Motor neuron (in vitro differentiated cells): ENCODE measurements at regions not wholly inside any gene's neighbourhood (a gene's known extent, or its start where the extent isn't known, plus 50 kb on each side); places are given as distances from the start of the nearest gene placed in this dataset.

ENCODE experiments used
- ATAC-seq, 8 experiments: fragments of 200-7000 bp; cut with Tn5 transposase; replicated peaks in 6 of 8; 2 replicates each; pipeline ENCODE4 v1.8.0; 2021; ENCODE audit warnings: mild to moderate bottlenecking in 8 of 8, moderate library complexity in 8 of 8
- H3K27ac ChIP-seq, 2 donors: fragments of 250-450 bp; sonication (Bioruptor Pico); 2 replicates each; pipeline ENCODE4 v1.9.0; 2021; ENCODE audit warnings: antibody characterized with exemption in 2 of 2, mild to moderate bottlenecking in 2 of 2, moderate library complexity in 1 of 2
- H3K4me1 ChIP-seq, 2 donors: fragments of 250-450 bp; sonication (Bioruptor Pico); replicated peaks in 1 of 2; 2 replicates each; pipeline ENCODE4 v1.6.1; 2021; ENCODE audit warnings: antibody characterized with exemption in 2 of 2, mild to moderate bottlenecking in 2 of 2, moderate library complexity in 1 of 2
- H3K4me3 ChIP-seq, 5 donors: fragments of 250-450 bp; sonication (Bioruptor Pico); 2 replicates each; pipeline ENCODE4 v1.9.0; 2021; ENCODE audit warnings: antibody characterized with exemption in 5 of 5, mild to moderate bottlenecking in 5 of 5, moderate library complexity in 4 of 5
- WGBS, 10 experiments: fragments of 450-650 bp; shearing (Covaris generic); methylation state at CpG; one replicate each; pipeline ENCODE4 v1.0.0; 2022; 5-methylcytosine and 5-hydroxymethylcytosine counted together
- in situ Hi-C, 9 experiments: fragments of 400-800 bp; cut with MboI; loops; one replicate each; pipeline ENCODE4 v1.15.0; 2021; ENCODE audit warnings: low sequenced_read_pairs in 9 of 9, low pct_unique_long_range_greater_than_20kb in 2 of 9; ENCODE audit not compliant: unreplicated experiment in 9 of 9

DNA sequence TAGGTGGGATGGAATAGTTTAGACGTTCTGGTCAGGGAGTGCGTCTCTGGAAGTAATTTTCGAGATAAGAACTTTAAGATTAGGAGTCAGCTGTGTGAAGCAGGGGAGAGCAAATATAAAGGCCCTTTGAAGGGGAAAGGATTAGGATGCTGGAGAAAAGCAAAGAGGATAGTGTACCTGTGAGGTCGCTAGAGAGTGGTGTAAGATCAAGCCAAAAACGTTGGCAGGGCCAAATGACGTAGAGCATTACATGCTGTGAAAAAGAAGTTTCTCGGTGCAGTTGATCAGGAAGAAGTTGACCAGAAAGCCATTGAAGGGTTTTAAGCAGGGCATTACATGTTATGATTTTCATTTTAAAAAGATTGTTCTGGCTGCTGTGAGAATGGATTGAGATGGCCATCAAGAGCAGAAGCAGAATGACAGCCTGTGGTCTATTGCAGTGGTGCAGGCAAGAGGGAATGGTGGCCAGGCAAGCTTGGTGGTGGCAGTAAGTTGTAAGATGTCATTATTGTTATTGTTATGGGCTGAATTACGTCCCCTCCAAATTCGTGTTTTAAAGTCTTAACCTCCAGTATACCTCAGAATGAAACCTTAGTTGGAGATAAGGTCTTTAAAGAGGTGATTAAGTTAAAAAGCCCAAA is 113.6 kb upstream of the KIF26B start:
- H3K4me3 ChIP-seq, result no peak overlapping the region
- in situ Hi-C loops, result loop anchor here in 6 of 9 experiments (10.0 to 25.0 kb wide), 4 partner anchors 154 to 436 kb away; partner anchors contain the start of gene HNRNPU (in 2 of the 6)
- WGBS, 10 experiments, result 59 to 92% (median 80%) methylated on average over 2 to 9 of the region's 9 CpGs
- H3K27ac ChIP-seq, result no peak overlapping the region
- peaks cover 0 to 6% of the 10 kb centered on the region in 2 donors for H3K4me1 ChIP-seq
- ATAC-seq, result no peak

DNA sequence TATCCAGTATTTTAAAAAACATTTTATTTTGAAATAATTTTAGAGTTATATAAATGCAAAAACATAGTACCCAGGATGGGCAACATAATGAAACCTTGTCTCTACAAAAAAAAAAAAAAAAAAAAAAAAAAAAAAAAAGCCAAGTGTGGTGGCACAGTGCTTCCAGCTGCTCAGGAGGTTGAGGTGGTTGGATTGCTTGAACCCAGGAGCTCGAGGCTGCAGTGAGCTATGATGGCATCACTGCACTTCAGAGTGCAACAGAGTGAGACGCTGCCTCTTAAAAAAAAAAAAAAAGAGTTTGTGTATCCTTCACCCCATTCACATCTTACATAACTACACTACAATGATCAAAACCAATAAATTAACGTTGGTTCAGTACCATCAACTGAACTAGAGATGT is 115.6 kb upstream of the KIF26B start:
- H3K4me1 ChIP-seq, result no peaks in the 10 kb centered on the region
- in situ Hi-C loops, result loop anchor here in 5 of 9 experiments (25.0 kb wide), 3 partner anchors 152 to 427 kb away; partner anchors contain the start of gene HNRNPU (in 2 of the 5)
- no peak for ATAC-seq
- no peak overlapping the region for H3K4me3 ChIP-seq
- H3K27ac ChIP-seq, result no peak overlapping the region
- 56 to 100% (median 86%) methylated on average over 1 to 3 of the region's 3 CpGs; no CpG with 5 or more reads in 1 of the 10 experiments for WGBS, 10 experiments

DNA sequence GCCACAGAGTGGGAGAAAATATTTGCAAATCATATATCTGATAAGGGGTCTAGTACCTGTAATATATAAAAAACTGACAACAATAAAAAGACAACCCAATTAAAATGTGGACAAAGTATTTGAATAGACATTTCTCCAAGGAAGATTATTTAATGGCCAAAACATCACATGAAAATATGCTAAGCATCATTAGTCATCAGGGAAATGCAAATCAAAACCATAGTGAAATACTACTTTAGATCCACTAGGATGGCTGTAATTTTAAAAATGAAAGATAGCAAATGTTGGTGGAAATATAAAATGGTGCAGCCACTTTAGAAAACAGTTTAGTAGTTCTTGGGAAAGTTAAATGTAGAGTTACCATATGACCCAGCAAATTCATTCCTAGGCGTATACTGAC is 118.7 kb upstream of the KIF26B start:
- 83 to 100% (median 100%) methylated on average over 1 of the region's 1 CpG; no CpG with 5 or more reads in 1 of the 10 experiments for WGBS, 10 experiments
- peak in 2 of 8 experiments; percentile 71 to 79 for ATAC-seq

GRCh38 chr1:245031041-245031440 is 123.7 kb upstream of the KIF26B start:
- ATAC-seq, result no peak
- no peak overlapping the region for H3K27ac ChIP-seq
- no peak overlapping the region for H3K4me3 ChIP-seq
- 60 to 100% (median 90%) methylated on average over 1 to 3 of the region's 3 CpGs for WGBS, 10 experiments
- in situ Hi-C loops, result loop anchor here in 5 of 9 experiments (25.0 kb wide), 3 partner anchors 144 to 419 kb away; partner anchors contain the start of gene HNRNPU (in 2 of the 5)
- H3K4me1 ChIP-seq, result no peaks in the 10 kb centered on the region

More for the DNA sequence above, 118.7 kb upstream of the KIF26B start:
- Histone ChIP-seq H3K4me3 (no peak overlapping the region), H3K27ac (no peak overlapping the region), H3K4me1 (no peaks in the 10 kb centered on the region)
- in situ Hi-C loops, result loop anchor here in 5 of 9 experiments (25.0 kb wide), 3 partner anchors 149 to 424 kb away; partner anchors contain the start of gene HNRNPU (in 2 of the 5)

DNA sequence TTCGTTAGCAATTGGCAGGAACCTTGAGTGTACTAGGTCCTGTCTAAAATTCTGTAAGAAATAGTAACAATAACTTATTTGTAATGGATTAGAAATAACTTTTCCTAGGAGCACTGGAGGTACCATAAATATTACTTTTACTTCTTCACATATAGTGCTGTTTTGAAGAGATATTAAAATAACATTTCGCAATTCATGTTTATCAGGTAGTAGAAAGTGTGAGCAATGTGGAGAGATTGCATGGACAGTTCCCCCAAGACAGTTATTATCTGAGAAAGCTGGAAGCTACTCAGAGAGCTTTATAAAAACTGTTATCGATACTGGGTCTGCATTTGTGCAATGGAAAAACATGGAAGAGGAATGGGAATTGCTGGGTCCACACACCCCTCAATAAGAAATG is 128.5 kb upstream of the KIF26B start:
- in situ Hi-C loops, result loop anchor here in 5 of 9 experiments (25.0 kb wide), 3 partner anchors 139 to 414 kb away; partner anchors contain the start of gene HNRNPU (in 2 of the 5)
- WGBS, 10 experiments, result 46 to 100% (median 91%) methylated on average over 2 to 3 of the region's 3 CpGs
- no peak overlapping the region for H3K27ac ChIP-seq
- H3K4me3 ChIP-seq, result no peak overlapping the region
- H3K4me1 ChIP-seq, result no peaks in the 10 kb centered on the region
- ATAC-seq, result no peak

DNA sequence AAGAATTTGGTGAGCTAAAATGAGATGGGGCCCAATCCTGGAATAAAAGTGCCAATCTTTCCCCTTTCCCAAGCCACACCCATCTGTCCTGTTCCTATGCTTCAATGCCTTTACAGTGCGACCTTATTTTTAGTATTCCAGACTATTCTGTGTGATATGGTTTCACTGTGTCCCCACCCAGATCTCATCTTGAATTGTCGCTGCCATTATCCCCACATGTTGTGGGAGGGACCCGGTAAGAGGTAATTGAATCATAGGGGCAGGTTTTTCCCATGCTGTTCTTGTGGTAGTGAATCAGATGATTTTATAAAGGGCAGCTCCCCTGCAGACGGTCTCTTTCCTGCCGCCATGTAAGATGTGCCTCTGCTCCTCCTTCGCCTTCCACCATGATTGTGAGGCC is 129.3 kb upstream of the KIF26B start:
- 88 to 100% (median 95%) methylated on average over 1 to 6 of the region's 6 CpGs; no CpG with 5 or more reads in 2 of the 10 experiments for WGBS, 10 experiments
- ATAC-seq, result no peak
- Histone ChIP-seq H3K4me3 (no peak overlapping the region), H3K27ac (no peak overlapping the region), H3K4me1 (no peaks in the 10 kb centered on the region)
- in situ Hi-C loops, result loop anchor here in 5 of 9 experiments (25.0 kb wide), 3 partner anchors 138 to 413 kb away; partner anchors contain the start of gene HNRNPU (in 2 of the 5)

DNA sequence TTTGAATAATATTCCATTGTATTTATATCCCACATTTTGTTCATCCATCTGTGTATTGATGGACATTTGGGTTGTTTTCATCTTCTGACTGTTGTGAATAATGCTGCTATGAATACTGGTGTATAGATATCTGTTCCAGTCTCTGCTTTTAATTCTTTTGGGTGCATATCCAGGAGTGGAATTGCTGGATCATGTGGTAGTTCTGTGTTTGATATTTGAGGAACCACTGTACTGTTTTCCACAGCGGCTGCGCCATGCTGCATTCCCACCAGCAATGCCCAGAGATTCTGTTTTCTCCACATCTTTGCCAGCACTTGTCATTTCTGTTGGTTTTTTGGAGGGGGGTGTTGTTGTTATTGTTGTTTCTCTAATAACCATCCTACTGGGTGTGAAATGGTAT is 131.6 kb upstream of the KIF26B start:
- peaks cover 6% of the 10 kb centered on the region in 2 donors for H3K4me1 ChIP-seq
- H3K27ac ChIP-seq, result no peak overlapping the region
- no peak overlapping the region for H3K4me3 ChIP-seq
- 92 to 100% (median 100%) methylated on average over 2 of the region's 2 CpGs; no CpG with 5 or more reads in 5 of the 10 experiments for WGBS, 10 experiments
- ATAC-seq, result no peak
- in situ Hi-C loops, result no loop called here

DNA sequence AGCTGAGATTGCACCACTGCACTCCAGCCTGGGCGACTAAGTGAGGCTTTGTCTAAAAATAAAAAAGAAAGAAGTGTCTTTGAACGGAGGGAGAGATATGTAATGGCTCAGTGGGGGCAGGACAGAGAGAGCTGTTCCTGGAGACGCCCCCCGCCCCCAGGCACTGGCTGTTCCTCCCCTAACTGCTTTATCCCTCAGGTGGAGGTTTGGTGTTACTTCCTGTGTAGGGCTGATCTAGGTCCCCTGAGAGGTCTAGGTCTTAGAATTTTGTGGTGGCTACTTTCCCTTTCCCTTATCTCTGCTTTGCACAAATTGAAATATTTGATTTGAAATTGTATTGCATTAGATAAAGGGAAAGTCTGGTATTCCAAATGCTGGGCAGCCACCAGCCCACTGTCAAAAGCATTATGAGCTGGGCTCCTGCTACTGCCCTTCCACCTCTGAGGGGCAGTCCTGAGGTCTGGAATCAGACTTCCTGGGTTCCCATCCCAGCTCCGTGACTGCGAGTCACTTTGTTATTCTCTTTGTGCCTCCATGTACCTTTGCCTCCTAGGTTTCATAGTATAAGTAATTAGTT is 134.8 kb upstream of the KIF26B start:
- H3K4me3 ChIP-seq, result no peak overlapping the region
- in situ Hi-C loops, result no loop called here
- 82 to 93% (median 88%) methylated on average over 2 to 6 of the region's 6 CpGs for WGBS, 10 experiments
- no peak overlapping the region for H3K27ac ChIP-seq
- peaks cover 6 to 8% of the 10 kb centered on the region in 2 donors for H3K4me1 ChIP-seq
- no peak for ATAC-seq

- no peak for ATAC-seq
- WGBS, 10 experiments, result 79 to 100% (median 94%) methylated on average over 2 to 4 of the region's 4 CpGs; no CpG with 5 or more reads in 1 of the 10 experiments
- peaks cover 6 to 8% of the 10 kb centered on the region in 2 donors for H3K4me1 ChIP-seq
- no peak overlapping the region for H3K4me3 ChIP-seq
- in situ Hi-C loops, result no loop called here
- no peak overlapping the region for H3K27ac ChIP-seq
These were observed 138.1 kb upstream of the KIF26B start for GRCh38 chr1:245016700-245017099.

GRCh38 chr1:245015031-245015430 is 139.8 kb upstream of the KIF26B start:
- WGBS, 10 experiments, result 60 to 96% (median 83%) methylated on average over 1 to 3 of the region's 3 CpGs; no CpG with 5 or more reads in 4 of the 10 experiments
- Histone ChIP-seq H3K4me1 (peaks cover 6 to 8% of the 10 kb centered on the region in 2 donors), H3K27ac (no peak overlapping the region), H3K4me3 (no peak overlapping the region)
- in situ Hi-C loops, result no loop called here
- ATAC-seq, result no peak

GRCh38 chr1:245014247-245015029 is 140.3 kb upstream of the KIF26B start:
- in situ Hi-C loops, result no loop called here
- Histone ChIP-seq H3K27ac (no peak overlapping the region), H3K4me1 (peaks cover 6 to 8% of the 10 kb centered on the region in 2 donors), H3K4me3 (no peak overlapping the region)
- no peak for ATAC-seq
- 72 to 100% (median 89%) methylated on average over 1 to 3 of the region's 3 CpGs for WGBS, 10 experiments

DNA sequence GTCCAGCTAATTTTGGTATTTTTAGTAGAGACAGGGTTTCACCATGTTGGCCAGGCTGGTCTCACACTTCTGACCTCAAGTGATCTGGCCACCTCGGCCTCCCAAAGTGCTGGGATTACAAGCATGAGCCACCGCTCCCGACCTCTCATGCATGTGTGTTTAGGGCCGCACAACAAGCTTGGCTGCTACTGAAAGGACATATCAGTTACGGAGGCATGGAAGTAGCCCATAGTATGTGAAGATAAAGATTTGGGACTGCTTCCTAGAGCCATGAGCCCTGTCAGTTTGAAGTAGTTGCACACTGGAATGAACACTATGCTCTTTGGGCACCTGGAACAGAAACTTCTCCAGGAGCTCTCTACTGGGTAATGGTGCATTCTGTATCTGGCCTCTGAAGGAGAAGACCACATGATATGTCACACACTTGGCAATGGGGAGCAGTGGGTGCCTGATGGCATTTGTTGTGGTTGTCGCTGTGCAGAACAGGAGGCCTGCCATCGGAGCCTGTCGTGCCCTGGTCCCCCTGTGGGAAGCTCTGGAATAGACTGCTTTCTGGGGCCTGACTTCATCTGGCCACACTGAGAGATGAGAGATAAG is 144.7 kb upstream of the KIF26B start:
- H3K4me3 ChIP-seq, result no peak overlapping the region
- 92 to 100% (median 94%) methylated on average over 1 to 7 of the region's 8 CpGs; no CpG with 5 or more reads in 5 of the 10 experiments for WGBS, 10 experiments
- ATAC-seq, result no peak
- no peak overlapping the region for H3K27ac ChIP-seq
- no peaks in the 10 kb centered on the region for H3K4me1 ChIP-seq
- in situ Hi-C loops, result no loop called here
